Dermis microvascular lymphatic vessel endothelial cell (primary cell): ENCODE measurements at regions not wholly inside any gene's neighbourhood (a gene's known extent, or its start where the extent isn't known, plus 50 kb on each side); places are given as distances from the start of the nearest gene placed in this dataset.
"Not testable (repeated sequence)": the region's sequence is repeated elsewhere in the genome, so short reads cannot be mapped to it uniquely, and the experiment has no call there.

Experiments
- DNase-seq, 2 donors: peaks; one replicate each; pipeline versions ENCODE4 v3.0.0 to v3.0.0-alpha.2; 2010; ENCODE audit warnings: low read depth in 2 of 2

GRCh38 chr2:34229998-34230397 lies 630.9 kb upstream of the FAM98A start:
- no peak for DNase-seq

DNA sequence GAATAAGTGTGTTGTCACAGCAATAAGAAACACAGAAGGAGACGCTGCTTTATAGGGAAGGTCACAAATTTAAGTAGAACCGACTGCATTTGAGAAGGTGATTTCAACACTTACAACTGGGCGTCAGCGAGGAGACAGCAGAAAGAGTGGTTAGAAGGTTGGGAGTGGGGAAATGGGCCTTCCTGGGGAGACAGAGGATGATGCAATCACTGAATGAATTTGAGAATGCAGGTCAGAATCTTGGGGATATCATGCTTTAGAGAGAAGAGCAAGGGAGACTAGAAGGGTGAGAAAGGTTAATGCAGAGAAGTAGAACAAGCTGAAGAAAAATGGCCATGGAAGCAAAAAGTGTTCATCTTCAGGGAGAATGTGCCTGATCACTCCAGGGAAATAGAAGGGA lies 616.1 kb upstream of the FAM98A start:
- DNase-seq, result no peak

DNA sequence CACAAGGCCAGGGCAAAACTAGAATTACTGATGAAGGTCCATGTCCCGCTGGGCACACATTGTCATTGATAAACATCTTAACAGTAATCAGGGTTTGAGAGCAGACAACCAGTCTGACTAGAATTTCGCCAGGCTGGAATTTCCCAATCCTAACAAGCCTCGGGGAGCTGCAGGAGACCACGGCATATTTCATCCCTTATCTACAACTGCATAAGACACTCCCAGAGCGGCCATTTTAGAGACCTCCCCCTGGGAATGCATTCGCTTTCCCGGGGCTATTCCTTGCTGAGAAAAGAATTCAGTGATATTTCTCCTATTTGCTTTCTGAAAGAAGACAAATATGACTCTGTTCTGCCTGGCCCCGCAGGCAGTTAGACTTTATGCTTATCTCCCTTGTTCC lies 611.3 kb upstream of the FAM98A start:
- not testable (repeated sequence) for DNase-seq

- no peak for DNase-seq
Observed at GRCh38 chr2:34204560-34204959, 605.5 kb upstream of the FAM98A start.

DNA sequence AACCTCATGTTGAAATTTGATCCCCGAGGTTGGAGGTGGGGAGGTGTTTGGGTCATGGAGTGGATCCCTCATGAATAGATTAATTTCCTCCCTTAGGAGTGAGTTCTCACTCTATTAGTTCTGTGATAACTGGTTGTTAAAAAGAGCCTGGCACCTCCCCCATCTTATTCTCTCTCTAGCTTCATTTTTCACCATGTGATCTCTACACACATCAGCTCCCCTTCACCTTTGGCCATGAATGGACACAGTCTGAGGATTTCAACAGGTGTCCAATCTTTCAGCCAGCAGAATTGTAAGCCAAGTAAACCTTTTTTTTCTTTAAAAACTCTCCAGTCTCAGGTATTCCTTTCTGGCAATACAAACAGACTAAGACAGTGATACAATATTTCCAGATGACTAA lies 602.0 kb upstream of the FAM98A start:
- DNase-seq, result no peak

- no peak for DNase-seq
Observed at GRCh38 chr2:34199971-34200370, 600.9 kb upstream of the FAM98A start.

- DNase-seq, result no peak
Observed at GRCh38 chr2:34193164-34193563, 594.1 kb upstream of the FAM98A start.

- no peak for DNase-seq
Observed at GRCh38 chr2:34188464-34189303, 589.6 kb upstream of the FAM98A start.

DNA sequence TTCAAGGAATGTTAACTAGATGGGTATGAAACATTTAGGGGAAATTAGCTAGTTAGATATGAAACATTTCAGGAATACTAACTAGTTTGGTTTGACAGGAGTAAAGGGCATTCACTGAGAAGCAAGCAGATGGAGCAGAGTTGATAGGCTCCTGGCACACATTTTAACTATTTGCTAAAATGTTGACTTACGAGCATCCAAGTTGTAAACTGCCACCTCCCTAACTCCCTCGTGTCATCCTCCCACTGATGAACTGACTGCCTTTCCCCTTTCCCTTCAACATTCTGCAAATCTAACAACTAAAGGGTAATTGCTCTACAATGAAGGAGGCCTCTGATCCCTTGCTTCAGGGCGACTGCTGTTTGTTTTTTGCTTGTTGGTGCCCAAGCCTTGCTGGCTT lies 580.4 kb upstream of the FAM98A start:
- no peak for DNase-seq

- DNase-seq, result no peak
Observed at GRCh38 chr2:34178482-34178881, 579.4 kb upstream of the FAM98A start.

- no peak for DNase-seq
Observed at GRCh38 chr2:34176693-34177092, 577.6 kb upstream of the FAM98A start.

- DNase-seq, result no peak
Observed at GRCh38 chr2:34174506-34174905, 575.4 kb upstream of the FAM98A start.

- DNase-seq, result no peak
Observed at GRCh38 chr2:34162231-34162630, 563.1 kb upstream of the FAM98A start.

DNA sequence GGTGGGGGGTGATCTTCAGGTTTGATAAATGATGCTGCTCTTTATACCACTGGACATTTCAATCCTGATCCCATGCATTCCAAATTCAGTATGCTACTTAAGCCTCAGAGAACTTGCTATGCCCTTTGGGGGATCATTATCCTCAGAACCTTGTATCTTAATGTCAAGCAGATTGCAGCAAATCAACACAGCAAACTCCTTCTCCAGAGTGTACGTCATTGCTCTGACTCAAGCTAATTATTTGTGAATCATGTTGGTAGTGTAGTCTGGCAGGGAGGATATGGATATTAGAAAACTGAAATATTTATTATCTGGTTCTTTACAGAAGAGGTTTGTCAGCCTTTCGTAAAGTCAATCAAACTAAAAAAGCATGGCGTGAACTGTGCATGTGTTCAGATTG lies 562.5 kb upstream of the FAM98A start:
- no peak for DNase-seq

DNA sequence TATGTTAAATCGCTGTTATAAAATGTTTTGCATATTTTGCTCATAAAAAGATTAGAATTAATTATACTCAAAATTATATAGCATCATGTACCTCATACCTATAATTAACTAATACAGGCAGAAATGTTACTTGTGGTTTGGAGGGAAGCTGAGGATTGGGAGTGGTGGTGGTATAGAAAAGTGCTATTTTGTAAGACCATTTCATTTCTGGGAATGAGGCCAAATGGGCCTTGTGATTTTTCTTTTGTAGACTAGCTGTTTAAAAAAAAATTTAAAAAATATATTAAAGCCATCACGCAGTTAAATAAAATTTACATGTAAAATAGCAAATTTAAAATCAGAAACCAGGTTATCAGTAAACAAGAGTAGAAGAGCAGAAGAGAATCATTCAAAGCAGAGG lies 560.8 kb upstream of the FAM98A start:
- DNase-seq, result no peak

GRCh38 chr2:34153484-34153883 lies 554.4 kb upstream of the FAM98A start:
- no peak for DNase-seq

- DNase-seq, result no peak
Observed at GRCh38 chr2:34147780-34148179, 548.7 kb upstream of the FAM98A start.

DNA sequence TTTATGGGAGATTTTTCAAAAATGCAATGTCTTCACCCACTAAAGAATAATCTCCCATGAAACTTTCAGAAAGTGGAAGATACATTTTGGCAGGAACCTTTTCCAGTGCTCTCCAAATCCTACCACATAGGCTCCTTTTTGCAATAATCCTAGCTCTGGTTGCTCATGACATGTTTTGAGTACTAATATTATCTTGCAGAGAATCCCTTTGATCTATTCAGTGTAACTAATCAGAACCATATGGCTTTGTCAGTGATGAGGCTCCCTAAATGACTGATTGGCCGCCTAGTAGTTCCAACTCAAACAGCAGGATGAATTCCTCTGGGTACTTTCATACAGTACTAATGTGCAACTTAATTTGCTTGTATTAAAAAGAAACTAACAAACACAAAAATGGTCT lies 544.0 kb upstream of the FAM98A start:
- no peak for DNase-seq

- DNase-seq, result not testable (repeated sequence)
Observed at GRCh38 chr2:34142531-34143008, 543.5 kb upstream of the FAM98A start.

GRCh38 chr2:34133065-34133464 lies 534.0 kb upstream of the FAM98A start:
- DNase-seq, result not testable (repeated sequence)

- DNase-seq, result no peak
Observed at GRCh38 chr2:34126279-34126678, 527.2 kb upstream of the FAM98A start.

GRCh38 chr2:34123996-34124785 lies 525.1 kb upstream of the FAM98A start:
- DNase-seq, result no peak

GRCh38 chr2:34121076-34121475 lies 522.0 kb upstream of the FAM98A start:
- no peak for DNase-seq
